Fibroblast of the aortic adventitia (primary cell): ENCODE measurements at regions not wholly inside any gene's neighbourhood (a gene's known extent, or its start where the extent isn't known, plus 50 kb on each side); places are given as distances from the start of the nearest gene placed in this dataset.

ENCODE experiments used
- DNase-seq: peaks from one replicate; pipeline ENCODE4 v3.0.0-alpha.2; 2010; ENCODE audit warnings: low read depth
- H3K4me3 ChIP-seq: 2 replicates; pipeline ENCODE4 v1.5.1; 2011; ENCODE audit warnings: low read depth, mild to moderate bottlenecking, control low read depth, low read length, moderate library complexity
- TF ChIP-seq, protein P1 (sequence below): IDR thresholded peaks from 2 replicates; pipeline ENCODE4 v1.5.1; 2011; ENCODE audit warnings: mild to moderate bottlenecking, low read length, control low read depth, inconsistent platforms; ENCODE audit not compliant: insufficient read depth

DNA sequence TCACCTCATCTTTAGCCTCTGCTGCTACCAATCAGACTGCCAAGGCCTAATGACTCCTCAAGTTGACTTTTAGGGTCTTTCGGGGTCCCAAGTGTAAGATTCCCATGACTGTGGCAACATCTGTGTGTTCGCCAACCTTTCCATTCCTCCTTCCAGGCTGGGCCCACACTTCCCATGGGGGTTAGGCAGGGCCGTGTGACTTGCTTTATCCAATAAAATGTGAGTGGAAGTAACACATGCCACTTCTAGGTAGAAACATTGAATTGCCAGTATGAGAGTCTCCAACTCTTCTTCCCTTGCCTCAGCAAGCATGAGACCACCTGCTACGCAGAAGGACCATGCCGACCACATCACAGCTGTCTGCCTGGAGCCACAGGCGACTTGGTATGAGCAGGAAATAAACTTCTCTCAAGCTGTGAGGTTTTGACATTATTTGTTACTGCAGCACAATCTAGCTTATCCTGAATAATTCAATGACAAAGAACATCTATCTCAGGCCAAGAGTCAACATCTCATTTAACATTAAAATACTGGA is 190.4 kb upstream of the IER5L start:
- DNase-seq, result no peak
- TF ChIP-seq, protein P1, sequence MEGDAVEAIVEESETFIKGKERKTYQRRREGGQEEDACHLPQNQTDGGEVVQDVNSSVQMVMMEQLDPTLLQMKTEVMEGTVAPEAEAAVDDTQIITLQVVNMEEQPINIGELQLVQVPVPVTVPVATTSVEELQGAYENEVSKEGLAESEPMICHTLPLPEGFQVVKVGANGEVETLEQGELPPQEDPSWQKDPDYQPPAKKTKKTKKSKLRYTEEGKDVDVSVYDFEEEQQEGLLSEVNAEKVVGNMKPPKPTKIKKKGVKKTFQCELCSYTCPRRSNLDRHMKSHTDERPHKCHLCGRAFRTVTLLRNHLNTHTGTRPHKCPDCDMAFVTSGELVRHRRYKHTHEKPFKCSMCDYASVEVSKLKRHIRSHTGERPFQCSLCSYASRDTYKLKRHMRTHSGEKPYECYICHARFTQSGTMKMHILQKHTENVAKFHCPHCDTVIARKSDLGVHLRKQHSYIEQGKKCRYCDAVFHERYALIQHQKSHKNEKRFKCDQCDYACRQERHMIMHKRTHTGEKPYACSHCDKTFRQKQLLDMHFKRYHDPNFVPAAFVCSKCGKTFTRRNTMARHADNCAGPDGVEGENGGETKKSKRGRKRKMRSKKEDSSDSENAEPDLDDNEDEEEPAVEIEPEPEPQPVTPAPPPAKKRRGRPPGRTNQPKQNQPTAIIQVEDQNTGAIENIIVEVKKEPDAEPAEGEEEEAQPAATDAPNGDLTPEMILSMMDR, result no peak

DNA sequence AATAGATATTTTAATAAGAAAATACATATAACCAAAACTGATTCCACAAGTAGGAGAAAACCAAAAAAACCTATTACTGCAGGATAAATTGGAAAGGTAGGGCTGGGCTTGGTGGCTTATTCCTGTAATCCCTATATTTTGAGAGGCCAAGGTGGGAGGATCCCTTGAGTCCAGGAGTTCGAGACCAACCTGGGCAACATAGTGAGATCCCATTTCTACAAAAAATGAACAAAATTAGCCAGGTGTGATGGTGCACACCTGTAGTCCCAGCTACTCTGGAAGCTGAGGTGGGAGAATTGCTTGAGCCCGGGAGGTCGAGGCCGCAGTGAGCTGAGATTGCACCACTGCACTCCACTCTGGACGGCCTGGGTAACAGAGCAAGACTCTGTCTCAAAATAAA is 189.2 kb upstream of the IER5L start:
- DNase-seq, result no peak
- no peak overlapping the region for H3K4me3 ChIP-seq
- TF ChIP-seq, protein P1, result no peak

More for the DNA sequence above, 190.4 kb upstream of the IER5L start:
- no peak overlapping the region for H3K4me3 ChIP-seq

DNA sequence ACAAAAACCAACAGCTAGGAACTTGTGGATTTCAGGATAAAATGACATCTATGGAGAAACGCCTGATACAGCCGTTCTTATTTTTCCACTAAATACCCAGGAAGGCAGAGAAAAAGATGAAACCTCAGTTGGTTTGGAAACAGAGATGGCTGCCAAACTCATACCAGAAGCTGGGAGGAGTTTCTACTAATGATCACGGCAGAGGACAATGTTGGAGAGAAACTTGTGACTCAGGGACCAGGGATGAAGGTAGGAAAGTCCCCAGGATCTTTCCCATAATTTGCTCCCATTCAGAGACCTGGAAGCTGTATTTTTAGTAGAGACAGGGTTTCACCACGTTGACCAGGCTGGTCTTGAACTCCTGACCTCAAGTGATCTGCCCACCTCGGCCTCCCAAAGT is 187.1 kb upstream of the IER5L start:
- TF ChIP-seq, protein P1, result no peak
- H3K4me3 ChIP-seq, result no peak overlapping the region
- DNase-seq, result no peak

DNA sequence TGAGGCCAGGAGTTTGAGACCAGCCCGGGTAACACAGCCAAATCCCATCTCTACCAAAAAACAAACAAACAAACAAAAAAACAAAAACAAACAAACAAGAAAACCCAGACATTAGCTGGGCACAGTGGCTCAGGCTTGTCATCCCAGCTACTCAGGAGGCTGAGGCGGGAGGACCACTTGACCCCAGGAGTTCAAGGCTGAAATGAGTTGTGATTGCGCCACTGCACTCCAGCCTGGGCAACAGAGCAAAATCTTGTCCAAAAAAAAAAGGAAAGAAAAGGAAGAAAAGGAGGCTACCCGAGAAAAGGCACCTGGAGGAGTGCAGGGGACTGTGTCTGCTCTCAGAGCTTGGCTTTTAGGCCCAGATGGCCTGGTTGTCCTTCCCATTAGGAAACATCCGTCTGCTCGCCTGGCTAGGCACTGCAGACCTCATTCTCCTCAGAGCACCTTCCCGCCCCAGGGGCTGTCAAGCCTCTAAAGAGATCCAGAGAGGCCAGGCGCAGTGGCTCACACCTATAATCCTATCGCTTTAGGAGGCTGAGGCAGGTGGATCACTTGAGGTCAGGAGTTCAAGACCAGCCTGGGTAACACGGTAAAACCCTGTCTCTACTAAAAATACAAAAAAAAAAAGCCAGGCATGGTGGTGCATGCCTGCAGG is 185.3 kb upstream of the IER5L start:
- no peak for DNase-seq
- no peak overlapping the region for H3K4me3 ChIP-seq
- TF ChIP-seq, protein P1, result no peak

DNA sequence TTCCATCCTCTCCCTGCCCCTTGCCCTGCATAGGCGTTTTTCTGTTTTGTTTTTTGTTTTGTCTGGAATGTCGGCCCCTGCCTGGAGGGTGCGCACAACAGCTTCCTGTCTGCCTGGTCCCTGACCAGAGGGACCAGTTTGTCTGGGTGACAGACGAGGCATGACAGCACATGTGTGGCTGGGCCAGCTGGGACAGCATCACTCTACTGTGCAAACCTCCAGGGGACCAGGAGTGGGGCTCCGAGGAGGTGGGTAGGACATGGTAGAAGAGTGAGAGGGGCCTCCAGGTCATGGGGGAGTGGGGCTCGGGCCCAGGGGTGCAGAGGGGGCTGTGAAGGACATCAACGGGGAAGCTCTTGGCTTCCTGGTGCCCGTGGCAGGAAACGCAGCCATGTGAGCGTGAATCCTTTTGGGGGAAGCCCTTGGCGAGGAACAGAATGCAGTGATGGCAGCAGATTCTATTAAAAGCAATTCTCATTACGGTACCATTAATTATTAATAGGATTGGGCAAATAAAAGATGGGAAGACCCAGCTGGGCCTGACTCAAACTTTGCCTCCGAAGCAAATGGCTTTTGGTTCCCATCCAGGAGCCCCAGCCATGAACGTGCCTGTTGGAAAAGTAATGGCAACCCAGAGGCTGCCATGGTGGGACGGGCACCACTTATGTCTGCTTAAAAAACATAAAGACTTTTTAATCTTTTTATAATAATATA is 184.4 kb upstream of the IER5L start:
- no peak overlapping the region for H3K4me3 ChIP-seq
- TF ChIP-seq, protein P1, result no peak
- no peak for DNase-seq

DNA sequence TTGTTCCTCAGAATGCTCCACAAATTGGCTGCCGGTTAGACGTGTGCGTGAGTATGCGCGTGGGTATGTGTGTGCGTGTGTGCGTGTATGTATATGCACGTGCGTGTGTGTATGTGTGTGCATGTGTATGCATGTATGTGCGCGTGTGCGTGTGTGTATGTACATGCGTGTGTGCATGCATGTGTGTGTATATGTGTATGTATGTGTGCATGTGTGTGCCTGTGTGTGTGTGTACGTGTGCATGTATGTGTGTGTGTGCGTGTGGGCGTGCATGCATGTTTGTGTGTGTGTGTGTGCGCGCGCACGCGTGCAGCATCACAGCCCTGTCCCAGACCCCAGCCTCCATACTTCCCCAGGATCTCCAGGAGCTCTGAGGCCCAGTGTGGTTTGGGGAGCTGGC is 183.1 kb upstream of the IER5L start:
- no peak overlapping the region for H3K4me3 ChIP-seq
- TF ChIP-seq, protein P1, result no peak
- DNase-seq, result no peak
